Occipital lobe (tissue), 1 donor: ENCODE measurements at regions not wholly inside any gene's neighbourhood (a gene's known extent, or its start where the extent isn't known, plus 50 kb on each side); places are given as distances from the start of the nearest gene placed in this dataset.

Experiments
- DNase-seq: peaks from one replicate; lab custom pipeline; 2025; lab: John Stamatoyannopoulos, UW

- no peak for DNase-seq
Measured at GRCh38 chr5:143693651-143694252, 118.2 kb upstream of the HMHB1 start.

- no peak for DNase-seq
Measured at GRCh38 chr5:143692342-143692741, 119.6 kb upstream of the HMHB1 start.

- DNase-seq, result no peak
Measured at GRCh38 chr5:143691945-143692290, 120.0 kb upstream of the HMHB1 start.

- DNase-seq, result no peak
Measured at GRCh38 chr5:143691287-143691944, 120.5 kb upstream of the HMHB1 start.

- DNase-seq, result no peak
Measured at GRCh38 chr5:143687604-143688003, 124.4 kb upstream of the HMHB1 start.

- no peak for DNase-seq
Measured at GRCh38 chr5:143685246-143685815, 126.6 kb upstream of the HMHB1 start.

GRCh38 chr5:143683459-143683858, 128.5 kb upstream of the HMHB1 start:
- no peak for DNase-seq

- no peak for DNase-seq
Measured at GRCh38 chr5:143682929-143683386, 129.0 kb upstream of the HMHB1 start.

- no peak for DNase-seq
Measured at GRCh38 chr5:143682246-143682905, 129.6 kb upstream of the HMHB1 start.

GRCh38 chr5:143680672-143681259, 131.2 kb upstream of the HMHB1 start:
- no peak for DNase-seq

- DNase-seq, result no peak
Measured at GRCh38 chr5:143679777-143680176, 132.2 kb upstream of the HMHB1 start.

- no peak for DNase-seq
Measured at GRCh38 chr5:143678148-143678905, 133.6 kb upstream of the HMHB1 start.

- DNase-seq, result no peak
Measured at GRCh38 chr5:143677403-143677802, 134.6 kb upstream of the HMHB1 start.

- DNase-seq, result no peak
Measured at GRCh38 chr5:143676802-143677201, 135.2 kb upstream of the HMHB1 start.

- no peak for DNase-seq
Measured at GRCh38 chr5:143674469-143674786, 137.5 kb upstream of the HMHB1 start.

GRCh38 chr5:143673676-143674468, 138.1 kb upstream of the HMHB1 start:
- no peak for DNase-seq

GRCh38 chr5:143672806-143673205, 139.2 kb upstream of the HMHB1 start:
- no peak for DNase-seq

GRCh38 chr5:143671674-143672569, 140.0 kb upstream of the HMHB1 start:
- no peak for DNase-seq

GRCh38 chr5:143671021-143671420, 140.9 kb upstream of the HMHB1 start:
- no peak for DNase-seq

GRCh38 chr5:143665866-143666265, 146.1 kb upstream of the HMHB1 start:
- DNase-seq, result no peak
